SK-N-SH treated with all-trans-retinoic acid at 6 μM for 48 hours (cell line): ENCODE measurements at regions not wholly inside any gene's neighbourhood (a gene's known extent, or its start where the extent isn't known, plus 50 kb on each side); places are given as distances from the start of the nearest gene placed in this dataset.

Experiments
- PATZ1 ChIP-seq: fragments of 250-450 bp; sonication (Bioruptor Pico); IDR thresholded peaks from 2 replicates; pipeline ENCODE4 v1.8.0; 2020; ENCODE audit warnings: mild to moderate bottlenecking, moderate library complexity, borderline replicate concordance
- TF ChIP-seq, protein P1 (sequence below): fragments of 250-450 bp; sonication (Bioruptor Pico); IDR thresholded peaks from 2 replicates; pipeline ENCODE4 v1.5.1; 2020; ENCODE audit warnings: low read depth, mild to moderate bottlenecking, moderate library complexity

GRCh38 chr13:85521657-85522056 is 277.6 kb downstream of the SLITRK6 start:
- no peak for TF ChIP-seq PATZ1 (CRISPR knock-in tag)
- TF ChIP-seq, protein P1, sequence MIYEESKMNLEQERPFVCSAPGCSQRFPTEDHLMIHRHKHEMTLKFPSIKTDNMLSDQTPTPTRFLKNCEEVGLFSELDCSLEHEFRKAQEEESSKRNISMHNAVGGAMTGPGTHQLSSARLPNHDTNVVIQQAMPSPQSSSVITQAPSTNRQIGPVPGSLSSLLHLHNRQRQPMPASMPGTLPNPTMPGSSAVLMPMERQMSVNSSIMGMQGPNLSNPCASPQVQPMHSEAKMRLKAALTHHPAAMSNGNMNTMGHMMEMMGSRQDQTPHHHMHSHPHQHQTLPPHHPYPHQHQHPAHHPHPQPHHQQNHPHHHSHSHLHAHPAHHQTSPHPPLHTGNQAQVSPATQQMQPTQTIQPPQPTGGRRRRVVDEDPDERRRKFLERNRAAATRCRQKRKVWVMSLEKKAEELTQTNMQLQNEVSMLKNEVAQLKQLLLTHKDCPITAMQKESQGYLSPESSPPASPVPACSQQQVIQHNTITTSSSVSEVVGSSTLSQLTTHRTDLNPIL (CRISPR knock-in tag), result no peak
